Right kidney (tissue), 1 donor: ENCODE measurements at regions not wholly inside any gene's neighbourhood (a gene's known extent, or its start where the extent isn't known, plus 50 kb on each side); places are given as distances from the start of the nearest gene placed in this dataset.

ENCODE experiments used
- DNase-seq: peaks from one replicate; pipeline ENCODE4 v3.0.0-alpha.2; 2016

DNA sequence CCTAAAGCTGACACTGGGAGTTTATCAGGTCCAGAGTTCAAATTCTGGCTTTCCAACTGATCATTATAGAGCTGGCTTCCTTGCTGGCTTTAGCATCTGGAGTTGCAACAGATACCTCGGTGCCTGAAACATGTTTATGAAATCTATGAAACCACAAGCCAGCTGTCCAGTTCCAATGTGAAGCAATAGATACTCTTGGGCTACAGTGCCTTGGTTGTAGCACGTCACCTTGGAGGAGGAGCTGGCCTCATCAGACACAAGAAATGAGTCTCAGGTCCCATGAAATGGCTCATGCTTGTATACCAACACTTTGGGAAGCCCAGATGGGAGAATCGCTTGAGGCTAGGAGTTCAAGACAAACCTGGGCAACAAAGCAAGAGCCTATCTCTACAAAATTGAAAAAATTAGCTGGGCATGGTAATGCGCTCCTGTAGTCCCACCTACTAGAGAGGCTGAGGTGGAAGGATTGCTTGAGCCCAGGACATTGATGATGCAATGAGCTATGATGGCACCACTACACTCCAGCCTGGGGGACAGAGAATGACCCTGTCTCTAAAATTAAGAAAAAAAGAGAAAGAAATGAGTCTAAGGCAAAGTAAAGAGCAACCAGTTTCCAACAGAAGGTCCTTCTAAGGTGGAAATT is 132.5 kb upstream of the ZNF648 start:
- DNase-seq, result no peak

DNA sequence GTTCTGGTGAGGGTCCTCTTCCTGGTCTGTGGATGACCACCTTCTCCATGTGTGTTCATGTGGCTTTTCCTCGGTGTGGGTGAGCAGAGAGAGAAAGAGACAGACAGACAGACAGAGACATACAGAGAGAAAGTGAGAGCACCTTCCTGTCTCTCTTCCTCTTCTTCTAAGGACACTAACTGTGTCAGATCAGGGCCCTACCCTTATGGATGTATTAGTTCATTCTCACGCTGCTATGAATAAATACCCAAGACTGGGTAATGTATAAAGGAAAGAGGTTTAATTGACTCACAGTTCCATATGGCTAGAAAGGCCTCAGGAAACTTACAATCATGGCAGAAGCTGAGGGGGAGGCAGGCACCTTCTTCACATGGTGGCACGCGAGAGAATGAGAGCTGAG is 131.5 kb upstream of the ZNF648 start:
- no peak for DNase-seq

DNA sequence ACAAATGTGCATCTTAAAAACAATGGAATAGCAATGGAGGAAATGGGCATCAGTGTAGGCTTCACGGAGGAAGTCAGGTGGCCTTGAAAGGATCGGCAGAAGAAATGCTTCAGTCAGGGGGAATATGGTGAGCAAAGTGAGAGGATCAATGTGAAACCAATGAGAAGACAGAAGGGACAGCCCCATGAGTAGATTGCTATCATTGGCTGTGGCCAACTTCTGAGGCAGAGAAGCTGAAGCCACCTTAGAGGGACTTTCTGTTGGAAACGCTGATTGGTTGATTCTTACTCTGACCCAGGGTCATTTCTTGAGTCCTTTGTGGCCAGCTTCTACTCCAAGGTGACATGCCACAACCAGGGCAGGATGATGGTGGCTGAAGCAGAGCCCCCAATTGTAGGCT is 130.7 kb upstream of the ZNF648 start:
- no peak for DNase-seq

- no peak for DNase-seq
Measured at GRCh38 chr1:182191381-182192115, 130.0 kb upstream of the ZNF648 start.

DNA sequence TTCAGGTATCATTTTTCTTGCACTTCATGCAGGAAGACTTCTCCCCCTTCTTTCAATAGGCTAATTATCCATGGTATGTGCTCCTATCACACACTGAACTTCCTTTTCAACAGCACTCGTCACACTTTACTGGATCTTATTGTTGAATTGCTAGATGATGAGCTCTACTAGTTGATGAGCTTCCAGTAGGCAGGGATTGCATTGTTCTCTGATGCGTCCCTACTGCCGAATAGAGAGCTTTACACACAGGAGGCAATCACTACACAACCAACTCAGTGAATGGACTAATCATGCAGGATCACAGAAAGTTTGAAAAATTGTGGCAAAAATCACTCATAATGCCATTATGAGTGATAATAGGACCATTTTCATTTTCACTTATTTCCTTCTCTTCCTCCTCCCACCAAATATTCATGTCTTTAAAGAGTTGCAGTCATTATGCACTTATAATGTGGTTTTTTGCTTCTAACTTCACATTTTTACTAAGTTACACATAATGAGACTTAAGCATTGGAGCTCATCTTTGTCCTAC is 128.1 kb upstream of the ZNF648 start:
- DNase-seq, result no peak

DNA sequence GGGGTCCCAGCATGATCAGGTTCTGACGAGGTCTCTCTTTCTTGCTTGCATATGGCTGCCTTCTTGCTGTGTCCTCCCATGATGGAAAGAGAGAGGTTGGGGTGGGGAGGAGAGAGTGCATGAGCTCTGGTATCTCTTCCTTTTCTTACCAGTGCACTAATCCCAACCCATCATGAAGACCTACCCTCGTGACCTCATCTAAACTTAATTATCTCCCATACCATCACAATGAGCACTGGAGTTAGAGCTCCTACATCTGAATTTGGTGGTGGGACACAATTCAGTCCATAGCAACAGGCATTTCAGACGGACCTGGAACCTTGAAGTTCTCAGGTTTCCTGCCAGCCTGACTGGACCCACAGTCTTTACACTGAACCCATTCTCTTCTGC is 125.2 kb upstream of the ZNF648 start:
- DNase-seq, result no peak

- no peak for DNase-seq
Measured at GRCh38 chr1:182185842-182186756, 124.6 kb upstream of the ZNF648 start.

DNA sequence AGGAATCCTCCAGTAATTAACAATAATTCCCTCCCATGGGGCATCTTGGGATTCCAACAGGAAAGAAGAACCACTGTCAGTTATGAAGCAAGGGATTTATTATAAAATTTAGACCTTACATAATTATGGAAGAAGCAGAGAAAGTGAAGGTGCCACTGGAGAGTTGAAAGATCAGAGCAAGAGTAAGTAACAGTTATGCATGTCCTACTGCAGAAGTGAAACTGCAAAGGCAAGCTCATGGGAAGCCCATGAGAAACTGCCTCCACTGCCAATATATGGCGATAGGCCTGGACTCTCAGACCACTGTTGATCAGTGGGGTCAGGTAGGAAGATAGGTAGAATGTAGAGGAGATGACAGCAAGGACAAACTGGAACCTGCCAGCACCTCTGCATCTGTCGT is 123.6 kb upstream of the ZNF648 start:
- no peak for DNase-seq

DNA sequence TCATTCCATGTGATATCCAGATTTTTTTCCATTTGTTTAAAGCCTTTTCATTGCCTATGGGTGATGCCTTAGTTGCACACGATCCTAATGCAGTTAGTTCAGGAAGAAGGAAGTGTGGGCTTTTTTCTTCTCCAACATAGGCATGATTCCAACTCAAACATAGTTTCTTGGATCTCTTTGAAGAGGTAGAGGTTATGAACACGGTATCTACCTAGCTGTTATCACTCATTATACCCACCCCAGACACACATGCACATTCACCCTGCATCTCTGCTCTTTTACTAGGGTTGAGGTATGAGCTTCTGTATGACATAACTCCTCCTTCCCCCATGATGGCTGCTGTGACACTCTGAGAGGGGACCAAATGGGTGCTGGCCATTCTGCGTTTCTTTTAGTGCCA is 122.1 kb upstream of the ZNF648 start:
- DNase-seq, result no peak

DNA sequence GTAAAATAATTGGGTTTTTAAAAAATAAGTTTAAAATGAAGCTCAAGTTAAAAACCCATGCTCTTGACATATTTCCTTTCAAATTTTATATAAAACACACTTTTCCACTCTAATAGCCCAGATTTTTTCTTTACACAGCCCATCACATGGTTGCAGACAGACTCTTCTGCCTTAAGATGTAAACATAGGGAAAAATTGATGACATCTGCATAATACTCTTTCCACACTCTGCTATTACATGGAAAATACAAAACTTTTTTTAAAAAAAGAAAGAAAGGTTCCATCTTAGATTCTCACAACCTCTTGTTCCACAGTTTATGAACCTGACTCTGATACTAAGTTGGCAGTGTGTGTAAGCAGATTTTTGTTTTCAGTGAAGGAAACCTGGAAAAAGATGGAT is 120.8 kb upstream of the ZNF648 start:
- DNase-seq, result no peak

GRCh38 chr1:182181167-182181572 is 119.7 kb upstream of the ZNF648 start:
- DNase-seq, result no peak

GRCh38 chr1:182175361-182175931 is 113.9 kb upstream of the ZNF648 start:
- DNase-seq, result no peak

DNA sequence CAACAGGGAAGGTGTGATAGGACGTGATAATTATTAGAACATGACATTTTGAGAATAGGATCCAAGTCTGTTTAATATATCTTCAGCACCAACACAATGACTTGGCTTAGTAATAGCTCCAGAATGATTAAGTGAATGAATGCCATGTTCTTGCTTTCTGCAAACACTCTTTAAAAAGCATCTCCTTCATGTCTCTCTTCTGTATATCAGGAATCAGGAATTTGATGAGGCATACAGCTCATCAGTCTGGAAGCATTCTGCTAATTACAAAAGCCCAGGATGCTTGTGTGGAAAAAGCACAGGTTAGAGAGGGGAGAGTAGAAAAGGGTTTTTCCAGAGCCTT is 113.0 kb upstream of the ZNF648 start:
- no peak for DNase-seq

DNA sequence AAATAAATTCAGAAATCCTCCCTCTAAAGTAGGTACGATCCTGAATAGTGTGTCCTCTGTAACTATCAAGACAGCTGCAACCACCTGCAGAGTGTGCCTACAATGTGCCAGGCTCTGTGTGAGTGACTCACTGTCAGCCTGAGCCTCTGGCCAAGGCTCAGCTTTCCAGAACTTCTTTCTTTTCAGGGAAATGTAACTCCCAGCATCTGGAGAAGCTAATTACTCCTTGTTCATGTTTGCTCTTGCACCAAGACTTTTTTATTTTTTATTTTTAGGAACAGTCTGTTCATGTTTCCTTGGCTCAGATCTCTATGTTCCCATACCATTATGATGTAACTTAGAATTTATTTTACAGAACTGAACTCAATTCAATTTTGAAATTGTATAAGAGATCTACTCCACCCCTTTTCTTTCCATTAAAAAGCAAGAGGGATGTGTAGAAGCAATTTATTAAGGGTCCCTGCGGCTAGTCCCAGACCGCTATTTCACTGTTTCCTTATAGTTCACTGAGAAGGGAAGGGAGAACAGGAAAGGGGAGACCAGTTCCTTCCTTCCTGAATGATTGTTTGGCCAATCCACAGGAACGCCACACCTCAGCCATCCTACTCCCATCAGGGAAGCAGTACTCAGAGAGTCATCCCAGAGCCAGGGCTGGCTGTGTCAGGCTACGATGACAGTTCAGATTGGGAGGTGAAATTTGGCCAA is 112.4 kb upstream of the ZNF648 start:
- DNase-seq, result no peak

DNA sequence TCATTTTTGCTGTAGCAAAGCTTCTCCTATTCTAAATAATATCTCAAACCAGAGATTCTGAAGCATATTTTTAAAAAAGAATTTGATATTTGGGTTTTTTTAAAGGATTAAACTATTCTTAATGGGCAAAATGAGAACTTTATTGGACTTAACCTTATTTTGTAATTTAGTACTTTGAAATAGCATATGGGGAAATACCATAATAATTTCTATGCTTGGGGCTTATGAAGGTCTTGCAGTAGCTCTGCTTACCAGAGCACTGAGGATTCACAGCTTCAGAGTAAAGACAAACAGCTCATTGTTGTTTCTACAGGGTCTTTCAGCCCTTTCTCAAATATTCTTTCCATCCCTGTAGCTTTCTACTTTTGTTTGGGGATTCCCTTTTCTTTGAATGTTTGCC is 111.2 kb upstream of the ZNF648 start:
- DNase-seq, result no peak

- no peak for DNase-seq
Measured at GRCh38 chr1:182170891-182171461, 109.5 kb upstream of the ZNF648 start.

DNA sequence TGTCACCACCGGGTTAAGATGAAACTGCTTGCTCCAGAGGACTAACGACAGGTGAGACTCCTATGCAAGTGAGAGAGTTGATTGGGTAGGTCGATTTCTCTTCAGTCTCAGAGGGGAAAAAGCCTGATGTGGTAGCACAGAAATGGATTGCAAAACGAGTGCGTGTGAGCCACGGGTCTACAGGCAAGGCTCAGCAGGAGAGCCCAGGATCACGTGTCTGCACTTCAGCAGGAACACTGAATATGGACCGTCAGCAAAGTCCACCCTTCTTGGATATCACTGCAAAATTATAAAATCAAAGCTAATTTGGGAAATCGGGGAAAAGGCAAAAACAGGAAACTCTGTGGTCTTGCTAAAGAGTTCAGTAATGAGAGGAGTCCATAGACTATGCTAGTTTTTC is 107.7 kb upstream of the ZNF648 start:
- DNase-seq, result no peak

- DNase-seq, result no peak
Measured at GRCh38 chr1:182166750-182167149, 105.2 kb upstream of the ZNF648 start.

DNA sequence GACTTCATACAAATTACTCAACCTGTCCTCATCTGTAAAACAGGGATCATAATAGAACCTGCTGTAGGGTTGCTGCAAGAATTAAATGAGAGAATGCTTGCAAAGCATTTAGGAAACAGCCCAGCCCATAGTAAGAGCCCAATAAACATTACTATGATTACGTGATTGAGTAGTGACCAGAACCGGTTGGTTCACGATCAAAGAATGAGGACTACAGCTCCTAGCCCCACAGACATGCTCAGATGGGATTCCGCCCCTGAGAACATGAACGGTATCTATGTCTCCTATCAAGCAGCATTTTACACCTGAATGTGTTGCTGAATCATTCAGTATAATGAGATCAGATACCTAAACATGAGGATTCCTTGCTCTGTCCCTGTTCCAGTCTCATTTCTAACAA is 104.8 kb upstream of the ZNF648 start:
- no peak for DNase-seq

- DNase-seq, result no peak
Measured at GRCh38 chr1:182164273-182164672, 102.8 kb upstream of the ZNF648 start.

GRCh38 chr1:182163821-182164223 is 102.3 kb upstream of the ZNF648 start:
- DNase-seq, result no peak

DNA sequence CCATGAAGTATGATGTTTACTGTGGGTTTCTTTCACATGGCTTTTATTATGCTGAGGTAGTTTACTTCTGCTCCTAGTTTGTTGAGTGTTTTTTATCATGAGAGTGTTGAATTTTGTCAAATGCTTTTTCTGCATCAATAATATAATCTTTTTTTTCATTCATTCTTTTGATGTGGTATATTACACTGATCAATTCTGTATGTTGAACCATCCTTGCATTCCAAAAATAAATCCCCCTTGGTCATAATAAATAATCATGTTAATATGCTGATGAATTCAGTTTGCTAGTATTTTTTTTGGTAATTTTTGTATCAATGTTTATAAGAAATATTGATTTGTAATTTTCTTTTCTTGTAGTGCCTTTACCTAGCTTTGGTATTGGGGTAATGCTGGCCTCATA is 97.9 kb upstream of the ZNF648 start:
- DNase-seq, result no peak
